ENCODE measurements at regions not wholly inside any gene's neighbourhood (a gene's known extent, or its start where the extent isn't known, plus 50 kb on each side); places are given as distances from the start of the nearest gene placed in this dataset.

DNA sequence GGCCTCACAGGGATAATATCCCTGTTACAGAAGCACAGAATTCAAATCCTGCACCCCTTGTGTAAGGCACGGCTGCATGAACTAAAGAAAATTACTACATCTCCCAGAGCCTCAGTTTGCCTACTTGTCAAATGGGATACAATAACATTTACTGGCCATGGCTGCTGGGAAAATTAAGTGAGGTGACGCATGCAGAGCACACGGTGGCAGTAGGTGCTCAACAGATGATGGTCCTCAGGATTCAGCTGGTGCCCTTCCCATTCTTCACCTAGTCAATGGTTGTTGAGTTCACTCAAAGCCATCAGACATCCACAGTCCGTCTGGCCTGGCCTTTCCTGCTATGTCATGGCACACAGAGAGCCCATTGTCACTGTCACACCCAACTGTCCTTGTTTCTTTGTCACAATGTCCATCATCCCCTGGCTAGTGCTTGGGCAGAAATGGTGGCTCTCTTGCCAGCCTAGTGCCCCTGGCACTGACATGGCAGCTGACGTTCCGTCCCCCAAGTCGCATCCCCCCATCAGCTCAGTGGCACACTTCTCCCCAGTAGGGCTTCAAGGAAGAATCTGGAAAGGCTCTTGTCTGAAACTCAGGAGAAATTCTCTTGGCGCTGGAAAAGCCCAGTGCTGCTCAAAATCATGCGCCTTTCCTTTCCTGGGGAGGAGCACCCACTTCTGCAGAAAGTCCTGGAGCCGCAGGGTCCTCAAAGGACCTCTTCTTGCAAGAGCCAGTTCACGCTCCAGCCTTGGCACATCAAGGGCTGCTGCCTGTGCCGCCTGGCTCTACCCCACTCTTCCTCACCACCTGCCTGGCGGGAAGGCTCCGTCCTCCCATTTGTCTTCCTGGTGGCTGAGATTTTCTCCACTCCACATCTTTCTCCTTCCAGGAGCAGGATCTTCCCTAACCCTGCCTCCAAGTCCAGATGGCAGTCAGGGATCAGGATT lies 55.9 kb upstream of the SLC66A3 start:
- DNase-seq (ENCODE audit: extremely low read depth, insufficient read length), result no peak
- no peak overlapping the region for H3K4me3 ChIP-seq (replicated peaks; ENCODE audit: low read depth, low read length)

DNA sequence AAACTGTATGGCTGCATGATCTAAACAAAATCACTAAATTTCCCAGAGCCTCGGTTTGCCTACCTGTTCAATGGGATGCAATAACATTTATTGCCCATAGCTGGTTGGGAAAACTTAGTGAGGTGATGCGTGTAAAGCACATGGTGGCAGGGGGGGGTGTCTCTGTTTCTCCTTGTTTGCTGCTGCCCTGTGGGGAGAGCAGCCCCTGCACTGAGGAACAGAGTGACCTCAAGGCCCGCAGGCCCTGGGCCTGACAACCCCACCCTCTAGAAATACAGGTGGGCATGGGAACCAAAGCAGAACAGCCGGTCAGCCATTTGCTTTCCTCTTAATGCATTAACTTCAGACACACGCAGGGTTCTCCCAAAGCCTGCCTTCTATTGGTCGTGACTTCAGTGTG lies 55.1 kb upstream of the SLC66A3 start:
- H3K36me3 ChIP-seq (ENCODE audit: control insufficient read depth, insufficient read depth, low read length), result no peaks in the 10 kb centered on the region
- DNase-seq (ENCODE audit: extremely low read depth, insufficient read length), result no peak
- no peak overlapping the region for H3K4me3 ChIP-seq (replicated peaks; ENCODE audit: low read depth, low read length)
- H3K27me3 ChIP-seq (replicated peaks; ENCODE audit: control insufficient read depth, insufficient read depth, low read length), result peaks cover 3% of the 10 kb centered on the region
- TF ChIP-seq, protein P1, sequence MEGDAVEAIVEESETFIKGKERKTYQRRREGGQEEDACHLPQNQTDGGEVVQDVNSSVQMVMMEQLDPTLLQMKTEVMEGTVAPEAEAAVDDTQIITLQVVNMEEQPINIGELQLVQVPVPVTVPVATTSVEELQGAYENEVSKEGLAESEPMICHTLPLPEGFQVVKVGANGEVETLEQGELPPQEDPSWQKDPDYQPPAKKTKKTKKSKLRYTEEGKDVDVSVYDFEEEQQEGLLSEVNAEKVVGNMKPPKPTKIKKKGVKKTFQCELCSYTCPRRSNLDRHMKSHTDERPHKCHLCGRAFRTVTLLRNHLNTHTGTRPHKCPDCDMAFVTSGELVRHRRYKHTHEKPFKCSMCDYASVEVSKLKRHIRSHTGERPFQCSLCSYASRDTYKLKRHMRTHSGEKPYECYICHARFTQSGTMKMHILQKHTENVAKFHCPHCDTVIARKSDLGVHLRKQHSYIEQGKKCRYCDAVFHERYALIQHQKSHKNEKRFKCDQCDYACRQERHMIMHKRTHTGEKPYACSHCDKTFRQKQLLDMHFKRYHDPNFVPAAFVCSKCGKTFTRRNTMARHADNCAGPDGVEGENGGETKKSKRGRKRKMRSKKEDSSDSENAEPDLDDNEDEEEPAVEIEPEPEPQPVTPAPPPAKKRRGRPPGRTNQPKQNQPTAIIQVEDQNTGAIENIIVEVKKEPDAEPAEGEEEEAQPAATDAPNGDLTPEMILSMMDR (IDR thresholded peaks at IDR 0.05; ENCODE audit: insufficient read depth, low read length, poor library complexity, severe bottlenecking), result no peak

More for the DNA sequence above, 55.9 kb upstream of the SLC66A3 start:
- peaks cover 3% of the 10 kb centered on the region for H3K27me3 ChIP-seq (replicated peaks; ENCODE audit: control insufficient read depth, insufficient read depth, low read length)
- TF ChIP-seq, protein P1 (IDR thresholded peaks at IDR 0.05; ENCODE audit: insufficient read depth, low read length, poor library complexity, severe bottlenecking), result peak; percentile 32
- no peaks in the 10 kb centered on the region for H3K36me3 ChIP-seq (ENCODE audit: control insufficient read depth, insufficient read depth, low read length)

DNA sequence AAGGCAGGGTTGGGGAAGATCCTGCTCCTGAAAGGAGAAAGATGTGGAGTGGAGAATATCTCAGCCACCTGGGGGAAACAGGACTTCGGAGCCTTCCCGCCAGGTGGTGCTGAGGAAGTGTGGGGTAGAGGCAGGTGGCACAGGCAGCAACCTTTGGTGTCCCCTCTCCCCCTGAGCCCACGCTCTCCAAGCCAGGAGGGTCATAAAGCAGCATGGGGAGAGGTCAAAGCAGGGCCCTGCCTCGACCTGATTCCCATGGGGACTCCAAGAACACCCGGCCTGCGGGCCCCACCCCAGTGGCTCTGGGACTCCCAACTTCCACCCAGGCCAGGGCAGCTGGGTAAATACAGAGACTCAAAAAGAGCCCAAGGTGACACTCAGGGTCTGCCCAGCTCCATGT lies 54.3 kb upstream of the SLC66A3 start:
- no peak for DNase-seq (ENCODE audit: extremely low read depth, insufficient read length)
- H3K4me3 ChIP-seq (replicated peaks; ENCODE audit: low read depth, low read length), result no peak overlapping the region
- peaks cover 3% of the 10 kb centered on the region for H3K27me3 ChIP-seq (replicated peaks; ENCODE audit: control insufficient read depth, insufficient read depth, low read length)
- H3K36me3 ChIP-seq (ENCODE audit: control insufficient read depth, insufficient read depth, low read length), result no peaks in the 10 kb centered on the region
- TF ChIP-seq, protein P1 (IDR thresholded peaks at IDR 0.05; ENCODE audit: insufficient read depth, low read length, poor library complexity, severe bottlenecking), result no peak

DNA sequence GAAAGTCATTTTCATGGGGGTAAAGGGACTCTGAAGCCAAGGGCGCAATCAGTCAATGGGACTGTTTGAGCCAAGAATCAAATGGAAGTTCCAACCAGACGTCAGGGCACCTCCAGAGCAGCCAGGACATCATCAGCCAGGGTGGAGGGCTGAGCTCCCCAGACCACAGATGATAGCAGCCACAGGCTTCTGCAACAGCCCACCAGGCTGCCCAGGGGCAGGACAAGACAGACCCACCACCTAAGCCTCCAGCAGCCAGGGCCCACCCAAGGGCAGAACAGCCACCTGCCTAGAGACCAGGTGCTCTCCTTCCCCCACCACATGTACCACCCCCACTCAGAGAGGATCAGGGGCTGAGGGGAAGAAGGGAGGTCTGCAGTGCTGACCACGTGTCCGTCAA lies 53.8 kb upstream of the SLC66A3 start:
- H3K4me3 ChIP-seq (replicated peaks; ENCODE audit: low read depth, low read length), result no peak overlapping the region
- TF ChIP-seq, protein P1 (IDR thresholded peaks at IDR 0.05; ENCODE audit: insufficient read depth, low read length, poor library complexity, severe bottlenecking), result no peak
- no peaks in the 10 kb centered on the region for H3K36me3 ChIP-seq (ENCODE audit: control insufficient read depth, insufficient read depth, low read length)
- H3K27me3 ChIP-seq (replicated peaks; ENCODE audit: control insufficient read depth, insufficient read depth, low read length), result peaks cover 3% of the 10 kb centered on the region
- DNase-seq (ENCODE audit: extremely low read depth, insufficient read length), result no peak

DNA sequence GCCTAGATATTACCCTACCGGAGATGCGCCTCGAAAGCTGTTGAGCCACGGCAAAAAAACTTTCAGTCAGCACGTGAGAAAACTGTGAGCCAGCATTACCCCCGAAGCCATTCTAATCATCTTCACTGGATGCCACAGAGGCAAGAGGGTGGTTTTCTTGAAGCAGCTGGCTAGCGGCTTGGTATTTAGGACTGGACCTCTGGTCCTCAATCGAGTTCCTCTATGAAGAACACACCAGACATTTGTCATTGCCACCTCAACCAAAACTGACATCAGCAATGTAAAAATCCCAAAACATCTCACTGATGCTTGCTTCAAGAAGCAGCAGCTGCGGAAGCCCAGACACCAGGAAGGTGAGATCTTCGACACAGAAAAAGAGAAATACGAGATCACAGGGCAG lies 52.8 kb upstream of the SLC66A3 start:
- no peak for DNase-seq (ENCODE audit: extremely low read depth, insufficient read length)
- no peak overlapping the region for H3K4me3 ChIP-seq (replicated peaks; ENCODE audit: low read depth, low read length)
- TF ChIP-seq, protein P1 (IDR thresholded peaks at IDR 0.05; ENCODE audit: insufficient read depth, low read length, poor library complexity, severe bottlenecking), result no peak
- H3K27me3 ChIP-seq (replicated peaks; ENCODE audit: control insufficient read depth, insufficient read depth, low read length), result peaks cover 3% of the 10 kb centered on the region
- no peaks in the 10 kb centered on the region for H3K36me3 ChIP-seq (ENCODE audit: control insufficient read depth, insufficient read depth, low read length)
